HG02852 (cell line): ENCODE measurements at regions not wholly inside any gene's neighbourhood (a gene's known extent, or its start where the extent isn't known, plus 50 kb on each side); places are given as distances from the start of the nearest gene placed in this dataset.
"Not testable (repeated sequence)": the region's sequence is repeated elsewhere in the genome, so short reads cannot be mapped to it uniquely, and the experiment has no call there.

Source experiments
- ATAC-seq: cut with Tn5 transposase; IDR thresholded peaks from one replicate; pipeline ENCODE4 v1.9.1; 2021; ENCODE audit warnings: mild to moderate bottlenecking, moderate library complexity; ENCODE audit not compliant: unreplicated experiment

- no peak for ATAC-seq
These were observed 151.4 kb upstream of the DAAM1 start for GRCh38 chr14:59037086-59037485.

DNA sequence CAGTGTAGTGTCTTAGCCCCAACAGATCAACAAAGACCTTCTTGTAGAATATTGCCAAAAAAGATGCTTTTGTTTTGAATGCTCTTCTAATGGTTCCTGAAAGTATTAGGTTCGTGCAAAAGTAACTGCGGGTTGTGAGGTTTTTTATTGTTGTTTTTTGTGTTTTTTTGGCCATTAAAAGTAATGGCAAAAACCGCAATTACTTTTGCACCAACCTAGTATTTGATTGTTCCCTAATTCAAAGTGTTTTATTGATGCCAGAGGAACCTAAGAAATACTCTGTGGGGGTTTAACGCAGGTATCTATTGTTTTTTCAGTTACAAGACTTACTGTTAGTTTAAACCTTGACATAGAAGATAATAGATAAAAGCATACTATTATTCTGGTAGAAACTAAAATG lies 150.8 kb upstream of the DAAM1 start:
- ATAC-seq: no peak

DNA sequence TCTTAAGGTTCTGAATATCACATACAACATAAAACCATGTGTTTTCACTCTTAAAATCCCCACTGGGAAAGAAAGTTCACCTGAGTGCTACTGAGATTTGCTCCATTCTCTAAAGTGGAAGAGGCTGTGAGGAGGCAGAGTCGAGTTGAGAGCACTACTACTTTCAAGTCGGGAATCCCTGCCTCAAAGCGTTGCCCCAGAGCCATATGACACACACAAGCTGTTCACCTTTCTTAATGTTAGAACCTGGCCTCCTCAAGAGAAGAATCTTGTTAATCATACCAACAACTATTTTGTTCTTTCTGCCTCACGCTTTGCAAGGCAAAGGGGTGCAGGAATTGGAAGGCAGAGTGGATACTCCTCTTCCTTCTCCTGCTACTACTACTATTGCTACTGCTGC lies 149.7 kb upstream of the DAAM1 start:
- ATAC-seq: no peak

DNA sequence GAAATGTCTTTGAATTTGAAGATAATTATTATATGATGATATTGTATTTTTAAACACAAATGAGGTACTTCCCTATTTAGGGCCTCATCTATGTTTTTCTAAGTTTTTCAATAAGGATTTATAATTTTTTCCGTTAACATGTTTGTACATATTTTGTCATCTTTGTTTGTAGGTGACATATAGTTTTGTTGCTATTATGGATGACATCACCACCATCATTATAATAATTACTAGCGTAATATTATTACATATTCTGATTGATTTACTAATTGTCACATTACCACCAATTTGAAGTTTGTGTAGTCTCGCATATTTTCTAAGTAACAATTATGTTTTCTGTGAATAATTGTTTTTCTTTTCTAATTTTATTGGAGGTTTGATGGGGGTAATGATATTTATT lies 147.2 kb upstream of the DAAM1 start:
- ATAC-seq: no peak

DNA sequence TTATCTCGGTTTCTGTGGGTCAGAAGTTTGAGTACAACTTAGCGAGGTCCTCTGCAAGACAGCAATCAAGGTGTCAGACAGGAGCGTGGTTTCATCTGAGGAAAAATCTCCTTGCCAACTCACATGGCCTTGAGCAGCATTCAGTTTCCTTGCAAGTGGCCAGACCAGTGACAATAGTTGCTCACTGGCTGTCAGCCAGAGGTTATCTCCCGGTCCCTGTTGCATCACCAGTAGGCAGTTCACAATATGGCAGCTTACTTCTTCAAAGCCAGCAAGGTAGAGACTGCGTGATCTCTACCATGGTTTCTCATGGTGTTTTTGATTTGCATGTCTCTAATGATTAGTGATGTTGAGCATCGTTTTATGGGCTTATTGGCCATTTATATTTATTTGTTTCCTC lies 143.8 kb upstream of the DAAM1 start:
- ATAC-seq: no peak

DNA sequence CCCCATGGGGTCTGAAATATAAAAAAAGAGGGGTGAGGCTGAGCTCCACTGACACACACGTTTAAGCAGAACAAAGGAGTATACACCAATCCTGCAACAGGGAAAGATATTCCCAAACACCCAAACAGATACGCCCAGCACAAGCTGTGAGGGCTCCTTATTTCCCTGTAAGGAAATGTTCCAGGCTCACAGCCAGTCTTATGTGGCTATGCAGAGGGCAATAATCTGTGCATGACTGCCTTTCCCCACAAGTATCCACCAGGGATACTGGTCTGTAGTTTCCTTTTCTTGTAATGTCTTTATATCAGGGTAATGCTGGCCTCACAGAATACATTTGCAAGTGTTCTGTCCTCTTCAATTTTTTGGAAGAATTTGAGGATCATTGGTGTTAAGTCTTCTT lies 141.7 kb upstream of the DAAM1 start:
- ATAC-seq: no peak

GRCh38 chr14:59055006-59055405 lies 133.5 kb upstream of the DAAM1 start:
- ATAC-seq: no peak

- no peak for ATAC-seq
These were observed 132.9 kb upstream of the DAAM1 start for GRCh38 chr14:59055439-59056045.

DNA sequence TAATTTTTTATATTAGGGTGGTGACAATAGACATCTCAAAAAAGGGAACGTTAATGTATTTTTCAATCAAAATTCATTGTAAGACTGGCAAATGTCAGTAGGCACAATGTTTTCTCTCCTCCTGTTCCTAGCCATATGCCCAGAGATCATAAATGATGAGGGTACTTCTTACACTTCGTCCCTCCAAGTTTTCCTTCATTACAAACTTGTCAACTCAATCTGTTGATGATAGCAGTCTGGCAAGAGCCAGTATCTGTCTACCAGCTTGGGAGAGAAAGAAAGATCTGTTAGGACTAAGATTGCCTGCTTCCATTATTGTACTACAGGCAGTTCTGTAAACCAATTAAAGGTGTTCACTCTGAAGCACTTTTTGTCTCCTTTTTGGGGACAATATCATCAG lies 130.9 kb upstream of the DAAM1 start:
- ATAC-seq: no peak

- ATAC-seq: not testable (repeated sequence)
These were observed 129.7 kb upstream of the DAAM1 start for GRCh38 chr14:59058776-59059175.

GRCh38 chr14:59060841-59061240 lies 127.6 kb upstream of the DAAM1 start:
- no peak for ATAC-seq

DNA sequence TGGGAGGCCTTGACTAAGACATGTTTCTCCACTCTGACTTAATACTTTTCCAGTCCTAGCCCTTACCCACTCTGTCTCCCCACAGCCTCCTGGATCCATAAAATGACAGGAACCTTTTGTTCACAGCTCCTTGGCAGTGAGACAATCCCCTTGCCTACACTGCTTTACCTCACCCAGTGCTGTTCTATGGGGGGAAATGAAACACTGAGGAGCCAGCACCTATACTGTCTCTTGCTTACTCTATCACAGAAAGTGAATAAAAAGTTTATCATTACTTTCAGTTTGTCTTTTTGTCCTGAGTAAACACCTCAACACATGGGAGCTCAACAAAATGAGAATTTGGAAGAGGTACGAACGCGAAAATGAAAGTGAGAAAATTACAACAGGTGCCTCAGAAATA lies 127.2 kb upstream of the DAAM1 start:
- ATAC-seq: no peak

- no peak for ATAC-seq
These were observed 125.2 kb upstream of the DAAM1 start for GRCh38 chr14:59063259-59063658.

- no peak for ATAC-seq
These were observed 121.2 kb upstream of the DAAM1 start for GRCh38 chr14:59067127-59067894.

- no peak for ATAC-seq
These were observed 119.2 kb upstream of the DAAM1 start for GRCh38 chr14:59069163-59069854.

GRCh38 chr14:59075506-59075905 lies 113.0 kb upstream of the DAAM1 start:
- no peak for ATAC-seq

DNA sequence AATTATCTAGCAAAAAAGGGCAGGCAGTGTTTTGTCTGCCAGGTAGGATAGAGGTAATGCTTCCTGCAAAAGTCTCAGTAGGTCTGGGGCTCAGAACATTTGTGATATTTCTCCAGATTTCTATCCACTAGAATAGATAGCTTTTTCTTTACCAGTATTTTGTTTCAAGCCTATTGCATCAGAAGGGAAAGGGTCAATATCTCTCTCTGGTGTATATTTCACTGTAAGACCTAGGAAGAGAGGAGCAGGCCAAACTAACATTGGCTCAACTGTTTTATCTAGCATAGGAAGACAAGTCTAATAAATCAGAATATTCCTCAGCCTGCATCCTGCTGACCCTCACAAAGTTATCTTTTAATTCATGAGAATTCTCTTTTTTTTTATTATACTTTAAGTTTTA lies 106.7 kb upstream of the DAAM1 start:
- ATAC-seq: no peak

GRCh38 chr14:59085207-59085739 lies 103.2 kb upstream of the DAAM1 start:
- no peak for ATAC-seq

DNA sequence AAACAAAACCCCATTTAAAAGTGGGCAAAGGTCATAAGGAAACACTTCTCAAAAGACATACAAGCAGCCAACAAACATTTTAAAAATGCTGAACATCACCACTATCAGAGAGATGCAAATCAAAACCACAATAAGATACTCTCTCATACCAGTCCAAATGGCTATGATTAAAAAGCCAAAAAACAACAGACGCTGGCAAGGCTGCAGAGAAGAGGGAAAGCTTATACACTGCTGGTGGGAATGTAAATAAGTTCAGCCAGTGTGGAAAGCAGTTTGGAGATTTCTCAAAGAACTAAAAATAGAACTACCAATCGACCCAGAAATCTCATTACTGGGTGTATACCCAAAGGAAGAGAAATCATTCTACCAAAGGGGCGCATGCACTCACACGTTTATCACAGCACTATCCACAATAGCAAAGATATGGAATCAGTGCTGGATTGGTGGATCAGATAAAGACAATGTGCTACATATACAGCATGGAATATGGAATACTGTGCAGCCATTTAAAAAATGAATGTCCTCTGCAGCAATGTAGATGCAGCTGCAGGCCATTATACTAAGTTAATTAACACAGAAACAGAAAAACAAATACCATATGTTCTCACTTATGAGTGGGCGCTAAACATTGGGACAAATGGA lies 102.1 kb upstream of the DAAM1 start:
- no peak for ATAC-seq

- no peak for ATAC-seq
These were observed 101.2 kb upstream of the DAAM1 start for GRCh38 chr14:59087240-59087639.

DNA sequence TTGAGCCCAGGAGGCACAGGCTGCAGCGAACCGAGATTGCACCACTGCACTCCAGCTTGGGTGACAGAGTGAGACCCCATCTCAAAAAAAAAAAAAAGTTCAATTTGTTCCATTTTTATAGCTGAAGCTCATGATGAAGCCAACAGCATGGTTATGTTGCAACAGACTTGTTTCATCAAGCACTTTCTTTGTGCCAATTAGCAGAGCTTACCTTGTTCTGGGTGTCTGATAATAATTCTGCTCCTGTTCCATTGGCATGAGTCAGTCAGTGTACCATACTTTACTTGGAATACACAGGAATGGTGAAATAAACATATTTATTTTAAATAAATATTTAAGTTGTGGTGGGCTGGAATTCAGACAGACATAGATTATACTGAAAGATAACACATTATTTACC lies 100.8 kb upstream of the DAAM1 start:
- no peak for ATAC-seq
